H9 (cell line): ENCODE measurements at regions not wholly inside any gene's neighbourhood (a gene's known extent, or its start where the extent isn't known, plus 50 kb on each side); places are given as distances from the start of the nearest gene placed in this dataset.

Experiments used
- DNase-seq: peaks from one replicate; pipeline ENCODE4 v3.0.0-alpha.2; 2017
- H2AFZ ChIP-seq: one replicate; pipeline ENCODE4 v1.6.1; 2013; ENCODE audit warnings: mild to moderate bottlenecking, low read length, control low read depth, moderate library complexity
- H2AK5ac ChIP-seq: 2 replicates; pipeline ENCODE4 v1.6.1; 2013; ENCODE audit warnings: low read length, control low read depth, mixed read lengths; ENCODE audit not compliant: insufficient read length
- H2BK120ac ChIP-seq: one replicate; pipeline ENCODE4 v1.6.1; 2013; ENCODE audit warnings: low read depth, mild to moderate bottlenecking, low read length, control low read depth, inconsistent platforms; ENCODE audit not compliant: poor library complexity, severe bottlenecking
- H2BK12ac ChIP-seq: 2 replicates; pipeline ENCODE4 v1.6.1; 2013; ENCODE audit warnings: low read length, control low read depth, mixed read lengths, low read depth; ENCODE audit not compliant: insufficient read length
- H2BK15ac ChIP-seq: 2 replicates; pipeline ENCODE4 v1.6.1; 2013; ENCODE audit warnings: low read depth, low read length, control low read depth
- H2BK20ac ChIP-seq: one replicate; pipeline ENCODE4 v1.6.1; 2013; ENCODE audit warnings: low read depth, mild to moderate bottlenecking, low read length, control low read depth, inconsistent platforms; ENCODE audit not compliant: poor library complexity, severe bottlenecking
- H2BK5ac ChIP-seq: 2 replicates; pipeline ENCODE4 v1.6.1; 2013; ENCODE audit warnings: low read length, control low read depth, mixed read lengths; ENCODE audit not compliant: insufficient read length
- H3K14ac ChIP-seq: 2 replicates; pipeline ENCODE4 v1.6.1; 2013; ENCODE audit warnings: low read length, control low read depth; ENCODE audit not compliant: insufficient read depth
- H3K18ac ChIP-seq: 2 replicates; pipeline ENCODE4 v1.6.1; 2013; ENCODE audit warnings: low read depth, mild to moderate bottlenecking, mixed read lengths, low read length, control low read depth; ENCODE audit not compliant: insufficient read length
- H3K23ac ChIP-seq: 2 replicates; pipeline ENCODE4 v1.6.1; 2013; ENCODE audit warnings: low read length, control low read depth, mixed read lengths, low read depth; ENCODE audit not compliant: insufficient read length
- H3K23me2 ChIP-seq: 2 replicates; pipeline ENCODE4 v1.6.1; 2013; ENCODE audit warnings: low read depth, mild to moderate bottlenecking, mixed read lengths, low read length, control low read depth; ENCODE audit not compliant: insufficient read length, poor library complexity, severe bottlenecking
- H3K27ac ChIP-seq: 2 replicates; pipeline ENCODE4 v1.5.1; 2013; ENCODE audit warnings: low read length, control low read depth, mixed read lengths, low read depth; ENCODE audit not compliant: insufficient read length
- H3K27me3 ChIP-seq: 2 replicates; pipeline ENCODE4 v1.6.1; 2013; ENCODE audit warnings: low read length, control low read depth, inconsistent platforms; ENCODE audit not compliant: insufficient read depth
- H3K4ac ChIP-seq: 2 replicates; pipeline ENCODE4 v1.6.1; 2013; ENCODE audit warnings: low read depth, mild to moderate bottlenecking, control low read depth, inconsistent platforms, low read length, moderate library complexity
- H3K4me1 ChIP-seq: 2 replicates; pipeline ENCODE4 v1.6.1; 2013; ENCODE audit warnings: low read length, control low read depth, inconsistent platforms; ENCODE audit not compliant: insufficient read depth
- H3K4me2 ChIP-seq: 2 replicates; pipeline ENCODE4 v1.6.1; 2013; ENCODE audit warnings: low read length, control low read depth, mixed read lengths; ENCODE audit not compliant: insufficient read length, insufficient read depth
- H3K56ac ChIP-seq: 2 replicates; pipeline ENCODE4 v1.6.1; 2013; ENCODE audit warnings: low read depth, mild to moderate bottlenecking, mixed read lengths, low read length, control low read depth; ENCODE audit not compliant: insufficient read length
- H3K79me1 ChIP-seq: 2 replicates; pipeline ENCODE4 v1.6.1; 2013; ENCODE audit warnings: low read depth, mild to moderate bottlenecking, moderate library complexity, low read length, control low read depth, inconsistent platforms; ENCODE audit not compliant: insufficient read depth, poor library complexity, severe bottlenecking
- H3K79me2 ChIP-seq: 2 replicates; pipeline ENCODE4 v1.6.1; 2013; ENCODE audit warnings: low read length, control low read depth, inconsistent platforms; ENCODE audit not compliant: insufficient read depth
- H3K9ac ChIP-seq: 2 replicates; pipeline ENCODE4 v1.6.1; 2013; ENCODE audit warnings: low read length, control low read depth, mixed read lengths; ENCODE audit not compliant: insufficient read length; ENCODE audit errors: extremely low read depth
- H3K9me3 ChIP-seq: one replicate; pipeline ENCODE4 v1.6.1; 2013; ENCODE audit warnings: low read depth, low read length, inconsistent platforms; ENCODE audit not compliant: control insufficient read depth
- H3T11ph ChIP-seq: one replicate; pipeline ENCODE4 v1.6.1; 2013; ENCODE audit warnings: mild to moderate bottlenecking, low read length, control low read depth, inconsistent platforms
- H4K20me1 ChIP-seq: one replicate; pipeline ENCODE4 v1.6.1; 2013; ENCODE audit not compliant: control insufficient read depth, insufficient read length, insufficient read depth
- H4K5ac ChIP-seq: 2 replicates; pipeline ENCODE4 v1.6.1; 2013; ENCODE audit warnings: low read depth, mild to moderate bottlenecking, mixed read lengths, low read length, control low read depth; ENCODE audit not compliant: insufficient read length
- H4K8ac ChIP-seq: replicated peaks from 2 replicates; pipeline ENCODE4 v1.6.1; 2013; ENCODE audit warnings: low read length, control low read depth, mixed read lengths, low read depth; ENCODE audit not compliant: insufficient read length
- H4K91ac ChIP-seq: 2 replicates; pipeline ENCODE4 v1.6.1; 2013; ENCODE audit warnings: low read depth, mild to moderate bottlenecking, moderate library complexity, mixed read lengths, low read length, control low read depth; ENCODE audit not compliant: insufficient read length
- H3K27ac Mint-ChIP-seq, 3 experiments: 2 replicates in 2 of 3; 3 replicates in 1 of 3; pipeline ENCODE4 v1.8.0; 2020 to 2021; ENCODE audit warnings: mixed read lengths in 3 of 3, mild to moderate bottlenecking in 1 of 3, moderate library complexity in 1 of 3
- H3K27me3 Mint-ChIP-seq: 2 replicates; pipeline ENCODE4 v1.8.0; 2021; ENCODE audit warnings: low read depth, mild to moderate bottlenecking, moderate library complexity, mixed read lengths
- H3K36me3 Mint-ChIP-seq, 3 experiments: 2 replicates in 2 of 3; 3 replicates in 1 of 3; pipeline ENCODE4 v1.8.0; 2020 to 2021; ENCODE audit warnings: low read depth in 3 of 3, mixed read lengths in 3 of 3; ENCODE audit not compliant: insufficient read depth in 1 of 3
- H3K4me1 Mint-ChIP-seq, 2 experiments: 2 replicates each; pipeline ENCODE4 v1.8.0; 2020; ENCODE audit warnings: mixed read lengths in 2 of 2
- H3K4me3 Mint-ChIP-seq, 2 experiments: 2 replicates in 1 of 2; 3 replicates in 1 of 2; pipeline ENCODE4 v1.8.0; 2020 to 2021; ENCODE audit warnings: mild to moderate bottlenecking in 2 of 2, mixed read lengths in 2 of 2, moderate library complexity in 1 of 2
- H3K9me3 Mint-ChIP-seq, 2 experiments: 2 replicates in 1 of 2; 3 replicates in 1 of 2; pipeline ENCODE4 v1.8.0; 2020; ENCODE audit warnings: mild to moderate bottlenecking in 2 of 2, mixed read lengths in 2 of 2, moderate library complexity in 1 of 2
- CTCF ChIP-seq: fragments of 200-600 bp; sonication (generic); conservative IDR thresholded peaks from 3 replicates; pipeline ENCODE4 v1.8.0; 2021; ENCODE audit warnings: antibody characterized with exemption, mild to moderate bottlenecking
- WGBS: extraction: QIAGEN DNeasy Blood & Tissue Kit; methylation state at CpG from one replicate; pipeline ENCODE4 v1.1.7; 2013; ENCODE audit warnings: missing lambda C conversion rate, low lambda C conversion rate, mixed read lengths; ENCODE audit not compliant: insufficient read length; ENCODE audit errors: extremely low coverage; 5-methylcytosine and 5-hydroxymethylcytosine counted together

- Histone ChIP-seq H3K14ac (no peak overlapping the region), H3K4ac (no peak overlapping the region), H3K9me3 (no peaks in the 10 kb centered on the region), H3K79me2 (no peaks in the 10 kb centered on the region), H4K91ac (no peak overlapping the region), H4K5ac (no peak overlapping the region), H4K20me1 (no peaks in the 10 kb centered on the region), H2BK15ac (no peak overlapping the region), H3K9ac (no peak overlapping the region), H2BK20ac (no peak overlapping the region), H2BK5ac (no peak overlapping the region), H2AFZ (no peak overlapping the region), H2AK5ac (no peak overlapping the region), H3K23ac (no peak overlapping the region), H3T11ph (no peak overlapping the region), H4K8ac (no peak overlapping the region), H3K79me1 (no peaks in the 10 kb centered on the region), H3K56ac (no peak overlapping the region), H3K4me2 (no peak overlapping the region), H3K23me2 (no peaks in the 10 kb centered on the region), H2BK120ac (no peak overlapping the region), H3K4me1 (no peaks in the 10 kb centered on the region), H3K27me3 (no peaks in the 10 kb centered on the region), H2BK12ac (no peak overlapping the region), H3K27ac (no peak overlapping the region), H3K18ac (no peak overlapping the region)
- H3K4me3 Mint-ChIP-seq = no peak overlapping the region
- H3K9me3 Mint-ChIP-seq = peaks cover 0 to 4% of the 10 kb centered on the region in 2 experiments; a peak in 2 of 5 replicates
- no peaks in the 10 kb centered on the region for H3K4me1 Mint-ChIP-seq
- whole genome bisulfite sequencing = no CpG with 5 or more reads among the region's 1 CpG
- no peaks in the 10 kb centered on the region for H3K27me3 Mint-ChIP-seq
- no peak overlapping the region for H3K27ac Mint-ChIP-seq
- no peak for TF ChIP-seq CTCF
- H3K36me3 Mint-ChIP-seq = peaks cover 0 to 2% (median 0%) of the 10 kb centered on the region in 3 experiments; a peak in 1 of 7 replicates
- no peak for DNase-seq
Observed at GRCh38 chr2:184520441-184520840, 77.9 kb upstream of the ZNF804A start.
